Esophagus muscularis mucosa (tissue), 4 donors: ENCODE measurements at regions not wholly inside any gene's neighbourhood (a gene's known extent, or its start where the extent isn't known, plus 50 kb on each side); places are given as distances from the start of the nearest gene placed in this dataset.

ENCODE experiments used
- CTCF ChIP-seq, 3 experiments: fragments of 200-600 bp in 2 of 3; fragments of 450-650 bp in 1 of 3; sonication (generic) in 2 of 3; IDR thresholded peaks; one replicate each; pipeline ENCODE4 v1.5.1; 2017 to 2019; ENCODE audit warnings: antibody characterized with exemption in 3 of 3, mild to moderate bottlenecking in 2 of 3, moderate library complexity in 1 of 3
- EP300 ChIP-seq: sonication (generic); formaldehyde crosslinking; IDR thresholded peaks from one replicate; pipeline ENCODE4 v1.6.1; 2017; ENCODE audit warnings: antibody characterized with exemption
- POLR2A ChIP-seq: fragments of 450-650 bp; IDR thresholded peaks from one replicate; pipeline ENCODE4 v1.6.1; 2017; ENCODE audit warnings: antibody characterized with exemption, moderate library complexity, mild to moderate bottlenecking, low read depth
- POLR2AphosphoS5 ChIP-seq, 2 donors: sonication (generic); formaldehyde crosslinking; IDR thresholded peaks; one replicate each; pipeline ENCODE4 v1.6.1; 2017; ENCODE audit warnings: antibody characterized with exemption in 2 of 2

GRCh38 chr15:46703020-46703861, 1014.1 kb upstream of the SEMA6D start:
- TF ChIP-seq CTCF (IDR thresholded peaks at IDR 0.05) (no peak), EP300 (no peak), POLR2A (no peak), POLR2AphosphoS5 (IDR thresholded peaks at IDR 0.05) (no peak)
